IMR-90 (cell line): ENCODE measurements at regions not wholly inside any gene's neighbourhood (a gene's known extent, or its start where the extent isn't known, plus 50 kb on each side); places are given as distances from the start of the nearest gene placed in this dataset.

Source experiments
- ATAC-seq: fragments of 200-7000 bp; cut with Tn5 transposase; 2 replicates; pipeline ENCODE4 v1.9.1; 2020; ENCODE audit warnings: low read depth, mild to moderate bottlenecking, moderate library complexity
- BruUV-seq: library from RNA; stranded (reverse); fragments of 400-500 nt; replicated peaks from 2 replicates; lab custom pipeline; 2021; lab: Mats Ljungman, UMichigan
- CTCF ChIA-PET: fragments of 300-600 bp; formaldehyde crosslinking; extraction: SDS; loops from one replicate; lab custom pipeline; 2021; ENCODE audit warnings: antibody characterized with exemption; lab: Yijun Ruan, JAX
- POLR2A ChIA-PET: fragments of 300-600 bp; sonication (Branson Sonifier 250); formaldehyde crosslinking; loops from one replicate; lab custom pipeline; 2022; ENCODE audit warnings: antibody characterized with exemption; ENCODE audit not compliant: unreplicated experiment; lab: Charles Lee
- DNase-seq: peaks from one replicate; pipeline ENCODE4 v3.0.0; 2013
- H2AFZ ChIP-seq: replicated peaks from 2 replicates; pipeline ENCODE3; 2013; ENCODE audit warnings: low read length, mild to moderate bottlenecking; ENCODE audit not compliant: poor library complexity
- H2AK5ac ChIP-seq: 2 replicates; pipeline ENCODE4 v1.6.1; 2013; ENCODE audit warnings: low read depth, low read length, inconsistent platforms
- H2AK9ac ChIP-seq: replicated peaks from 2 replicates; pipeline ENCODE3; 2013; ENCODE audit warnings: mild to moderate bottlenecking, low read depth, low read length, moderate library complexity; ENCODE audit not compliant: poor library complexity
- H2BK120ac ChIP-seq: 2 replicates; pipeline ENCODE4 v1.6.1; 2013; ENCODE audit warnings: low read depth, low read length, inconsistent platforms
- H2BK15ac ChIP-seq: 3 replicates; pipeline ENCODE4 v1.6.1; 2013; ENCODE audit warnings: low read depth, low read length, inconsistent platforms
- H2BK20ac ChIP-seq: 2 replicates; pipeline ENCODE4 v1.6.1; 2013; ENCODE audit warnings: low read depth, mild to moderate bottlenecking, inconsistent platforms, low read length, moderate library complexity
- H2BK5ac ChIP-seq: 2 replicates; pipeline ENCODE4 v1.6.1; 2013; ENCODE audit warnings: mild to moderate bottlenecking, low read depth, low read length, inconsistent platforms; ENCODE audit not compliant: poor library complexity, severe bottlenecking
- H3K14ac ChIP-seq: replicated peaks from 2 replicates; pipeline ENCODE4 v1.6.1; 2013; ENCODE audit warnings: low read depth, low read length, inconsistent platforms
- H3K18ac ChIP-seq: 2 replicates; pipeline ENCODE4 v1.6.1; 2013; ENCODE audit warnings: low read depth, low read length, control low read depth
- H3K23ac ChIP-seq: 2 replicates; pipeline ENCODE4 v1.6.1; 2013; ENCODE audit warnings: low read depth, low read length, inconsistent platforms
- H3K27ac ChIP-seq: 2 replicates; pipeline ENCODE4 v1.5.1; 2013; ENCODE audit warnings: mild to moderate bottlenecking, control low read depth, low read length; ENCODE audit not compliant: insufficient read depth
- H3K27me3 ChIP-seq: 2 replicates; pipeline ENCODE4 v1.6.1; 2013; ENCODE audit warnings: low read length; ENCODE audit not compliant: control insufficient read depth, insufficient read depth
- H3K36me3 ChIP-seq: 2 replicates; pipeline ENCODE4 v1.6.1; 2013; ENCODE audit warnings: low read length, mixed read lengths; ENCODE audit not compliant: control insufficient read depth, insufficient read depth
- H3K4ac ChIP-seq: 2 replicates; pipeline ENCODE4 v1.6.1; 2013; ENCODE audit warnings: low read depth, low read length, inconsistent platforms
- H3K4me1 ChIP-seq: 2 replicates; pipeline ENCODE4 v1.6.1; 2013; ENCODE audit warnings: low read length, mixed read lengths; ENCODE audit not compliant: control insufficient read depth, insufficient read depth
- H3K4me2 ChIP-seq: 2 replicates; pipeline ENCODE4 v1.6.1; 2013; ENCODE audit warnings: low read depth, mild to moderate bottlenecking, control low read depth, low read length, moderate library complexity
- H3K4me3 ChIP-seq: 2 replicates; pipeline ENCODE4 v1.5.1; 2013; ENCODE audit warnings: low read depth, mild to moderate bottlenecking, control low read depth, low read length, moderate library complexity; ENCODE audit not compliant: insufficient read depth
- H3K56ac ChIP-seq: 2 replicates; pipeline ENCODE4 v1.6.1; 2013; ENCODE audit warnings: low read length, inconsistent platforms; ENCODE audit not compliant: insufficient read depth; ENCODE audit errors: extremely low read depth
- H3K79me1 ChIP-seq, 2 experiments: 2 replicates each; pipeline ENCODE4 v1.6.1; 2013; ENCODE audit warnings: low read length in 2 of 2, inconsistent platforms in 1 of 2, low read depth in 1 of 2
- H3K9ac ChIP-seq: 2 replicates; pipeline ENCODE4 v1.6.1; 2013; ENCODE audit warnings: low read depth, low read length, control low read depth
- H3K9me1 ChIP-seq: 2 replicates; pipeline ENCODE4 v1.6.1; 2013; ENCODE audit warnings: low read length, inconsistent platforms; ENCODE audit not compliant: insufficient read depth
- H3K9me3 ChIP-seq: 2 replicates; pipeline ENCODE4 v1.6.1; 2013; ENCODE audit warnings: low read length; ENCODE audit not compliant: control insufficient read depth, insufficient read depth
- H4K20me1 ChIP-seq: 2 replicates; pipeline ENCODE4 v1.6.1; 2013; ENCODE audit warnings: low read length, inconsistent platforms; ENCODE audit not compliant: insufficient read depth
- H4K5ac ChIP-seq: 2 replicates; pipeline ENCODE4 v1.6.1; 2013; ENCODE audit warnings: mild to moderate bottlenecking, low read depth, low read length, control low read depth
- H4K8ac ChIP-seq, 2 experiments: 2 replicates each; pipeline ENCODE4 v1.6.1; 2013; ENCODE audit warnings: low read depth in 2 of 2, low read length in 2 of 2, control low read depth in 1 of 2, inconsistent platforms in 1 of 2
- H4K91ac ChIP-seq: 2 replicates; pipeline ENCODE4 v1.6.1; 2013; ENCODE audit warnings: low read depth, low read length, inconsistent platforms; ENCODE audit not compliant: insufficient read depth
- BHLHE40 ChIP-seq: fragments of 150-350 bp; IDR thresholded peaks from 2 replicates; pipeline ENCODE4 v1.6.1; 2016; ENCODE audit warnings: mild to moderate bottlenecking, low read depth, low read length
- CEBPB ChIP-seq: IDR thresholded peaks from 2 replicates; pipeline ENCODE4 v1.6.1; 2012; ENCODE audit warnings: low read depth, low read length, improper control_type of control experiment
- CHD1 ChIP-seq: IDR thresholded peaks from 2 replicates; pipeline ENCODE4 v1.6.1; 2012; ENCODE audit warnings: low read depth, low read length, improper control_type of control experiment
- CTCF ChIP-seq: conservative IDR thresholded peaks from 2 replicates; pipeline ENCODE4 v1.5.1; 2012; ENCODE audit warnings: mild to moderate bottlenecking, low read depth, low read length, improper control_type of control experiment
- ELK1 ChIP-seq: fragments of 150-350 bp; IDR thresholded peaks from 2 replicates; pipeline ENCODE4 v1.6.1; 2016; ENCODE audit warnings: low read depth, mild to moderate bottlenecking, low read length, moderate library complexity, borderline replicate concordance
- FOS ChIP-seq: fragments of 150-350 bp; IDR thresholded peaks from 2 replicates; pipeline ENCODE4 v1.6.1; 2016; ENCODE audit warnings: low read depth, low read length
- MAFK ChIP-seq: IDR thresholded peaks from 2 replicates; pipeline ENCODE4 v1.6.1; 2012; ENCODE audit warnings: low read depth, low read length, improper control_type of control experiment
- MAZ ChIP-seq: IDR thresholded peaks from 2 replicates; pipeline ENCODE4 v1.6.1; 2012; ENCODE audit warnings: low read depth, mild to moderate bottlenecking, low read length, improper control_type of control experiment, moderate library complexity, borderline replicate concordance
- MXI1 ChIP-seq: IDR thresholded peaks from 2 replicates; pipeline ENCODE4 v1.6.1; 2012; ENCODE audit warnings: low read depth, mild to moderate bottlenecking, low read length, moderate library complexity, borderline replicate concordance
- NFE2L2 ChIP-seq: fragments of 150-350 bp; IDR thresholded peaks from 2 replicates; pipeline ENCODE4 v1.6.1; 2016; ENCODE audit warnings: low read depth, mild to moderate bottlenecking, low read length
- POLR2A ChIP-seq: IDR thresholded peaks from 2 replicates; pipeline ENCODE4 v1.6.1; 2012; ENCODE audit warnings: mild to moderate bottlenecking, low read depth, low read length
- RAD21 ChIP-seq: IDR thresholded peaks from 2 replicates; pipeline ENCODE4 v1.6.1; 2012; ENCODE audit warnings: low read length, improper control_type of control experiment
- RCOR1 ChIP-seq: IDR thresholded peaks from 2 replicates; pipeline ENCODE4 v1.6.1; 2012; ENCODE audit warnings: mild to moderate bottlenecking, low read length, improper control_type of control experiment; ENCODE audit not compliant: insufficient replicate concordance
- RFX5 ChIP-seq: IDR thresholded peaks from 2 replicates; pipeline ENCODE4 v1.8.0; 2012; ENCODE audit warnings: low read depth, mild to moderate bottlenecking, low read length, moderate library complexity
- SMC3 ChIP-seq: fragments of 150-350 bp; IDR thresholded peaks from 2 replicates; pipeline ENCODE4 v1.6.1; 2016; ENCODE audit warnings: low read depth, mild to moderate bottlenecking, antibody characterized with exemption, low read length, moderate library complexity
- USF2 ChIP-seq: fragments of 150-350 bp; IDR thresholded peaks from 2 replicates; pipeline ENCODE4 v1.6.1; 2017; ENCODE audit warnings: mild to moderate bottlenecking, antibody characterized with exemption, low read length, low read depth
- dilution Hi-C: fragments of 300-500 bp; cut with HindIII; formaldehyde crosslinking; loops from one replicate; pipeline ENCODE4 v1.14.3; 2018; ENCODE audit warnings: low sequenced_read_pairs; ENCODE audit not compliant: unreplicated experiment
- in situ Hi-C: fragments of 300-500 bp; cut with MboI; formaldehyde crosslinking; loops from 3 replicates; pipeline ENCODE4 v1.14.3; 2019; ENCODE audit warnings: low sequenced_read_pairs, inconsistent platforms, mixed read lengths
- intact Hi-C: fragments of 100-400 bp; cut with micrococcal nuclease; formaldehyde crosslinking; loops from 2 replicates; pipeline ENCODE4 v1.10.0; 2022

GRCh38 chr9:82893549-82893948 lies 169.4 kb downstream of the RASEF start:
- H3K27me3 ChIP-seq = no peaks in the 10 kb centered on the region; the same call in 1 of the 2 replicates
- no peak overlapping the region for H4K5ac ChIP-seq
- ChIA-PET POLR2A (no interaction called here), CTCF (no interaction called here)
- no peaks in the 10 kb centered on the region for H3K36me3 ChIP-seq
- BruUV-seq = no TSS peak
- no peak overlapping the region for H2BK120ac ChIP-seq
- no peaks in the 10 kb centered on the region for H3K79me1 ChIP-seq
- no peak overlapping the region for H2AK5ac ChIP-seq
- H3K4me1 ChIP-seq = no peaks in the 10 kb centered on the region
- no peak overlapping the region for H3K18ac ChIP-seq
- H3K9me3 ChIP-seq = no peaks in the 10 kb centered on the region
- no peak overlapping the region for H3K56ac ChIP-seq
- no peak overlapping the region for H3K27ac ChIP-seq
- H2BK20ac ChIP-seq = no peak overlapping the region
- no peaks in the 10 kb centered on the region for H4K20me1 ChIP-seq
- dilution Hi-C loops = no loop called here
- no peak overlapping the region for H4K8ac ChIP-seq
- H2BK15ac ChIP-seq = no peak overlapping the region
- no peak overlapping the region for H3K4ac ChIP-seq
- no peak overlapping the region for H3K23ac ChIP-seq
- ATAC-seq = no peak
- H3K9ac ChIP-seq = no peak overlapping the region
- H2BK5ac ChIP-seq = no peak overlapping the region
- H3K14ac ChIP-seq = no peak overlapping the region
- H2AFZ ChIP-seq = no peak overlapping the region
- intact Hi-C loops = no loop called here
- H4K91ac ChIP-seq = no peak overlapping the region
- H3K9me1 ChIP-seq = no peaks in the 10 kb centered on the region
- no peak for DNase-seq
- no peak overlapping the region for H2AK9ac ChIP-seq
- H3K4me2 ChIP-seq = no peak overlapping the region
- no peak overlapping the region for H3K4me3 ChIP-seq
- TF ChIP-seq NFE2L2 = no peak
- TF ChIP-seq MXI1 = no peak
- no peak for TF ChIP-seq FOS
- TF ChIP-seq ELK1 = no peak
- no peak for TF ChIP-seq RAD21
- TF ChIP-seq POLR2A = no peak
- no peak for TF ChIP-seq SMC3
- TF ChIP-seq CEBPB = no peak
- no peak for TF ChIP-seq RCOR1
- TF ChIP-seq RFX5 = no peak
- no peak for TF ChIP-seq USF2
- TF ChIP-seq BHLHE40 = no peak
- no peak for TF ChIP-seq CTCF
- TF ChIP-seq CHD1 = no peak
- no peak for TF ChIP-seq MAZ
- no peak for TF ChIP-seq MAFK
- in situ Hi-C loops = no loop called here
